Tibial artery (tissue), 4 donors: ENCODE measurements at regions not wholly inside any gene's neighbourhood (a gene's known extent, or its start where the extent isn't known, plus 50 kb on each side); places are given as distances from the start of the nearest gene placed in this dataset.

Source experiments
- DNase-seq, 2 donors: peaks; one replicate each; pipeline ENCODE4 v3.0.0-alpha.2; 2019
- H3K27ac ChIP-seq, 2 donors: fragments of 200-600 bp; sonication (generic) in 1 of 2; 1 replicate in 1 of 2; 2 replicates in 1 of 2; pipeline ENCODE4 v1.5.1; 2018 to 2019; ENCODE audit warnings: mild to moderate bottlenecking in 1 of 2
- H3K27me3 ChIP-seq, 2 donors: fragments of 200-600 bp; sonication (generic) in 1 of 2; one replicate each; pipeline versions ENCODE4 v1.5.1 to v1.6.0; 2016 to 2019
- H3K36me3 ChIP-seq, 3 donors: fragments of 200-600 bp; sonication (generic) in 2 of 3; one replicate each; pipeline ENCODE4 v1.5.1; 2016 to 2019; ENCODE audit warnings: mild to moderate bottlenecking in 2 of 3
- H3K4me1 ChIP-seq, 4 donors: fragments of 200-600 bp; sonication (generic) in 2 of 4; 1 replicate in 3 of 4; 2 replicates in 1 of 4; pipeline ENCODE4 v1.5.1; 2016 to 2019
- H3K4me3 ChIP-seq, 2 donors: fragments of 200-600 bp; sonication (generic) in 1 of 2; 1 replicate in 1 of 2; 2 replicates in 1 of 2; pipeline ENCODE4 v1.5.1; 2018 to 2019; ENCODE audit warnings: mild to moderate bottlenecking in 2 of 2
- H3K9me3 ChIP-seq, 3 donors: fragments of 200-600 bp; sonication (generic) in 1 of 3; one replicate each; pipeline ENCODE4 v1.5.1; 2016 to 2019
- intact Hi-C: fragments of 100-400 bp; cut with DNase I; formaldehyde crosslinking; loops from one replicate; pipeline ENCODE4 v1.15.0; 2023; ENCODE audit warnings: low total_unique reads
- TF ChIP-seq, protein P1 (sequence below), 2 experiments: fragments of 200-600 bp in 1 of 2; fragments of 450-650 bp in 1 of 2; IDR thresholded peaks; one replicate each; pipeline ENCODE4 v1.5.1; 2017 to 2019; ENCODE audit warnings: antibody characterized with exemption in 2 of 2, mild to moderate bottlenecking in 1 of 2, moderate library complexity in 1 of 2

DNA sequence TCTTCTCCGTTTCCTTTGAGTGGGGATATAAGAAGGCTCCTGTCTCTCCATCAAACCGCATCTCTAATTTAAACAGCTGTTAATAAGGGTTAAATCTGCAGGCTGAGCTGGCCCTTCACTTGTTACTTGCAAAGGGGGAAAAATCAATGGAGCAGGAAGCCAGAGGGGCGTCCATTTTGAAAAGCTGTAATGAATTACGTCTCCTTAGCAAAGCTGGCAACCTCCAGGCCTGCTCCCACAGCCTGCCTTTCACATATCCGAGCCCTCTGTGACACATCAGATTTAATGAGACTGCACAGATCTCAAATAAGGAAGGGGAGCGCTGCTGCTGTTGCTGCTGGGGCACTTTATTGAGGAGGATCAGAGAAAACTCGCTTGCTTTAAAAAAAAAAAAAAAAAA, 320.8 kb downstream of the BLID start:
- DNase-seq = no peak
- H3K27me3 ChIP-seq = no peaks in the 10 kb centered on the region
- H3K9me3 ChIP-seq = peaks cover 0 to 5% (median 0%) of the 10 kb centered on the region in 3 donors
- TF ChIP-seq, protein P1, sequence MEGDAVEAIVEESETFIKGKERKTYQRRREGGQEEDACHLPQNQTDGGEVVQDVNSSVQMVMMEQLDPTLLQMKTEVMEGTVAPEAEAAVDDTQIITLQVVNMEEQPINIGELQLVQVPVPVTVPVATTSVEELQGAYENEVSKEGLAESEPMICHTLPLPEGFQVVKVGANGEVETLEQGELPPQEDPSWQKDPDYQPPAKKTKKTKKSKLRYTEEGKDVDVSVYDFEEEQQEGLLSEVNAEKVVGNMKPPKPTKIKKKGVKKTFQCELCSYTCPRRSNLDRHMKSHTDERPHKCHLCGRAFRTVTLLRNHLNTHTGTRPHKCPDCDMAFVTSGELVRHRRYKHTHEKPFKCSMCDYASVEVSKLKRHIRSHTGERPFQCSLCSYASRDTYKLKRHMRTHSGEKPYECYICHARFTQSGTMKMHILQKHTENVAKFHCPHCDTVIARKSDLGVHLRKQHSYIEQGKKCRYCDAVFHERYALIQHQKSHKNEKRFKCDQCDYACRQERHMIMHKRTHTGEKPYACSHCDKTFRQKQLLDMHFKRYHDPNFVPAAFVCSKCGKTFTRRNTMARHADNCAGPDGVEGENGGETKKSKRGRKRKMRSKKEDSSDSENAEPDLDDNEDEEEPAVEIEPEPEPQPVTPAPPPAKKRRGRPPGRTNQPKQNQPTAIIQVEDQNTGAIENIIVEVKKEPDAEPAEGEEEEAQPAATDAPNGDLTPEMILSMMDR (IDR thresholded peaks at IDR 0.05) = no peak
- intact Hi-C loops = no loop called here
- H3K4me1 ChIP-seq = peaks cover 0 to 24% (median 21%) of the 10 kb centered on the region in 4 donors
- H3K4me3 ChIP-seq = no peak overlapping the region
- H3K36me3 ChIP-seq = no peaks in the 10 kb centered on the region
- no peak overlapping the region for H3K27ac ChIP-seq

DNA sequence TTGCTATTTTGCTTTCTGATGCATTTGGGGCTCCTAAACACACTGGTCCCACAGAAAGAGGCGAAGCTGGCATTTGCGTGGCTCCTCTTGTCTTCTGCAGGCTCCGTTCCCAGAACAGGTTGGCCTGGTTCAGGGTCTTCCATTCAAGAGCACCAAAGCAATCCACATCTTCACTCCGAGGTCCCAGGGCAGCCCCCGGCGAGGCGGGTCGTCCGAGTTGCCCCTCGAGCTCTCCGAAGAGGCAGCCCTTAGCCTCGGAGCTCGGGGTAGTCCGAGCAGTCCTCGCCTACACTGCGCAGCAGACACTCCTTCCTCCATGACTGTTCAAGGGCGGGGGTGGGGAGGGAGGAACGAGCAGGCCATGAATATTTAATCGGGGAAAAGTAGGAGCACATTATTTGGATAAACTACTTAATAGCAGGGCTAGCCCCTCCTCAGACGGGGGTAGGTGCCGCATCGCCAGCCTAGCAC, 321.3 kb downstream of the BLID start:
- H3K9me3 ChIP-seq = peaks cover 0 to 4% (median 0%) of the 10 kb centered on the region in 3 donors
- H3K4me3 ChIP-seq = no peak overlapping the region
- TF ChIP-seq, protein P1 (IDR thresholded peaks at IDR 0.05) = no peak
- no peak for DNase-seq
- peak overlapping the region in 1 of 2 donors; percentile 29 for H3K27ac ChIP-seq
- H3K36me3 ChIP-seq = no peaks in the 10 kb centered on the region
- no peaks in the 10 kb centered on the region for H3K27me3 ChIP-seq
- H3K4me1 ChIP-seq = peaks cover 0 to 19% (median 18%) of the 10 kb centered on the region in 4 donors
- intact Hi-C loops = no loop called here

DNA sequence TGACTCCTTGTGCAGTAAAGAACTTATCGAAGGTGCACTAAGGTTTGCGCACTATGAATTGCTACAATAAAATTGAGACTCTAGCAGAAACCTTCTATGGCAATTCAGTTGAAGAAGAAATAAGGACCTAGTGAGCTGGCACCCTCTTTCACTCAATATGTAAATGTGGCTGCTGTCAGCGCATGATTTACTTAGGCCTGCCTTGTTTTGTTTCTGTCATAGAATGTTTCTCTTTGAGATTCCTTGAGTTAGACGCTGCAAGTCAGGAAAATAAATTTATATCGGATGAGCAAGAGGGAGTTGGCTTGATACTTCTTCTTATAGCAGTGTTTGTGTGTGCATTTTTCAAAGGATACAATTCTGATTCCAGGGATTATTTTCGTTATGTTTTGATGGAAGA, 322.1 kb downstream of the BLID start:
- peaks cover 0 to 18% (median 17%) of the 10 kb centered on the region in 4 donors for H3K4me1 ChIP-seq
- H3K4me3 ChIP-seq = no peak overlapping the region
- intact Hi-C loops = no loop called here
- TF ChIP-seq, protein P1 (IDR thresholded peaks at IDR 0.05) = no peak
- no peaks in the 10 kb centered on the region for H3K9me3 ChIP-seq
- H3K27ac ChIP-seq = peak overlapping the region; percentile 29 to 51
- DNase-seq = no peak
- H3K27me3 ChIP-seq = no peaks in the 10 kb centered on the region
- no peaks in the 10 kb centered on the region for H3K36me3 ChIP-seq

DNA sequence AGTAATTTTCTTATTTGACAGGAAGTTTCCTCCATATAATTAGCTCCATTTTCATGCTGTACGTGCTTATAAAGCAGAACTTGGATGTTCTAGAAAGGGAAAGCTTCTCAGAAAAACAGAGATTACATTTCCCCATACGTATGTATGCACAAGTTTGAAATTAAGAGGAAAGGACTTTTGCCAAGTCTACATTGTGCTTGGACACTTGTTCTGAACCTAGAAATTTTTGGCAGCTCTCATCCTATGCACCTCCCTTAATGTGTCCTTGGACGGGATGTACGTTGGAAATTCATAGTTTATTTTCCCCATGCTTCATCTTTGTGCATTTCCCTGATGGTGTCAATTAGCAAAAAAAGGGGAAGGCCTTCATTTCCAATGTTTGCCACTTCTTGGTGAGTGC, 322.7 kb downstream of the BLID start:
- DNase-seq = no peak
- TF ChIP-seq, protein P1 (IDR thresholded peaks at IDR 0.05) = no peak
- peak overlapping the region; percentile 29 to 51 for H3K27ac ChIP-seq

DNA sequence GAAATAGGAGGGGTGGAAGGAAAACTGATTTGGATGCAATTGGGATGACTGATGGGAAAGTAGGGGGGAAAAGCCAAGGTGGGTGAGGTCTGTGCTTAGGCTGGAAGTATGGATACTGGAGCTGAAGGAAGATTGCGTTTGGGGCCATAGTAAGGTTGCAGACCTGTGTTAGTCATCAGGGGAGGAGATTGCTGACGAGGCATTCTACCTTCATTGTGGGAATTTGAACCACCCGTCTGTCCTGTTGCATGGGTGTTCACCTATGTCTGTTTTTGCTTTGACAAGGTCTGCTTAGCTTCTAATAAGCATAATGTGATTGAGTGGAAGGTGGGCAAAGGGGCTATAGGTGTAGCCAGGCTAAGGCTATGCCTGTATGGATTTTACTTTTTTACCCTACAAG, 323.8 kb downstream of the BLID start:
- intact Hi-C loops = no loop called here
- Histone ChIP-seq H3K4me3 (no peak overlapping the region), H3K27ac (no peak overlapping the region), H3K36me3 (no peaks in the 10 kb centered on the region), H3K27me3 (no peaks in the 10 kb centered on the region), H3K4me1 (peaks cover 0 to 18% (median 17%) of the 10 kb centered on the region in 4 donors), H3K9me3 (no peaks in the 10 kb centered on the region)
- no peak for DNase-seq
- TF ChIP-seq, protein P1 (IDR thresholded peaks at IDR 0.05) = no peak

More for the DNA sequence above, 322.7 kb downstream of the BLID start:
- intact Hi-C loops = no loop called here
- no peaks in the 10 kb centered on the region for H3K36me3 ChIP-seq
- H3K4me3 ChIP-seq = no peak overlapping the region
- H3K9me3 ChIP-seq = no peaks in the 10 kb centered on the region
- H3K4me1 ChIP-seq = peaks cover 0 to 18% (median 17%) of the 10 kb centered on the region in 4 donors
- H3K27me3 ChIP-seq = no peaks in the 10 kb centered on the region

DNA sequence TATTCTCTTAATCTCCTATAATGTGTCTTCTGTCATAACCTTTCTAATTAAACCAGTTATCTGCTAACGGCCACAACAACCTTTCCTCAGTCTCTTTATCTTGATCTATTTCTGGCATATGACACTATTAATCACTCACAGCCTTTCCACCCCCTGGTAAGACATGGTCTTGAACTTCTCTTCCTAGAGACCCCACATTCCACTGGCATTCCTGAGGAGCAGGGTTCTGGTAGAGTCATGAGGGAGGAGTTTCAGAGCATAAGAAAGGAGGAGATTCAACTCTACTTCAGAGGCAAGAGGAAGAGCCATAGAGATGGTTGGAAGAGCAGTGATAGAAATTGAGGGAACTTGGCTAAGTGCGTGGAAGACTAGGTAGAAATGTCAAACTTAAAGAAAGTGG, 325.6 kb downstream of the BLID start:
- Histone ChIP-seq H3K27me3 (no peaks in the 10 kb centered on the region), H3K4me1 (peaks cover 0 to 18% (median 17%) of the 10 kb centered on the region in 4 donors), H3K9me3 (no peaks in the 10 kb centered on the region), H3K4me3 (no peak overlapping the region), H3K36me3 (no peaks in the 10 kb centered on the region), H3K27ac (no peak overlapping the region)
- TF ChIP-seq, protein P1 (IDR thresholded peaks at IDR 0.05) = no peak
- intact Hi-C loops = no loop called here
- no peak for DNase-seq
